ENCODE measurements at regions not wholly inside any gene's neighbourhood (a gene's known extent, or its start where the extent isn't known, plus 50 kb on each side); places are given as distances from the start of the nearest gene placed in this dataset.

DNA sequence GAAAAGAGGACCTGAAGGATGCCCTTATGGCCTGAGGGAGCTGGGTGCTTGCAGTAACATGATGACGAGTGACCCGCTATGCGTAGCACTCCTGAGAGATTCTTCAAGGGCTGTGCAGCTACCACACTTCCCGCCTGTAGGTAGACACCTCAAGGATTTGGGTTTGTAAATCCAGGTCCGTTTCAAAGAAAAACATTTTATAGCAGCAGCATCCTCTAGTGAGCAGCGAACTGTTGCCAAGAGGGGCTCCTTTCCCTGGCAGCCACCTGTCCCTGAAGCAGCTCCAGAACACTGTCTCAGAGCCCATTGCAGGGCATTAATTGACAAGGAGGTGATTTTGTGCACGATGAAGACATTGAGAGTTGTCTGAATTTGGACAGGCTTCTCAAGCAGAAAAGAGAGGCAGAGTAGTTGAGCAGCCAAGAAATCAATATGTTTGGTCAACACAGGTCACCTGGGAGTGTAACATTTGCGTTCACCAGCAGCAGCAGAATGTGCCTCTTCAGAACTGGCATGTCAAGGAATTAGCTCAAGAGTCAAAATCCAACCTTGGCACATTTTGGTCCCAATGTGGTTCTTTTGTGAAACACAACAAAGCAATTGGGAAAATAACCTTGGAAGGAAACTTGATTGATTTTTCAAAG, 209.8 kb upstream of the MTNR1B start:
- intact Hi-C loops (cut with micrococcal nuclease; ENCODE audit: unreplicated experiment), result no loop called here
- POLR2A ChIA-PET, result no interaction called here
- BruUV-seq (replicated peaks), result no TSS peak

DNA sequence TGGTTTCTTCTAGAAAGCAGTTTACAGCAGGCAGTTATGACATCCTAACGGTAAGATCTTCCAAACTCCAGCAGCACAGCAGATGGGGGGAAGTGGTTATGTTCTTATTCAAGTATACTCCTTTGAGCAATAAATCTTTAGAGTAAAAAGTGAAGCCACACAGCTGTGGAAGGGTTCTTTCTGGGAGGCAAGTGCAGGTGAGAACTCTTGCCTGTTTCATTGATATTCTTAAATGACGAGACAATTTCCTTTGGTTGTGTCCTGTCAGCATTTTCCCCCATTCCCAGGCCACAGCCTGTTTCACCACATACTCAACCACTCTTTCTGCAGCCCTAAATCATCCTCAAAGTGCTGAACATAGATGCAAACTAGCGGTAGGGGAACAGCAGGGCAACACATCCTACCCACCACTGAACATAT, 207.3 kb upstream of the MTNR1B start:
- no peaks in the 10 kb centered on the region for H3K36me3 ChIP-seq (ENCODE audit: control insufficient read depth, insufficient read depth, low read length)
- no peak for ATAC-seq
- DNase-seq (ENCODE audit: low read depth, low spot score), result no peak
- H3K4me1 ChIP-seq (ENCODE audit: control insufficient read depth, insufficient read depth, low read length), result no peaks in the 10 kb centered on the region
- no peak overlapping the region for H3K27ac ChIP-seq (ENCODE audit: low read length)
- intact Hi-C loops (cut with micrococcal nuclease; ENCODE audit: unreplicated experiment) (no loop called here), in situ Hi-C loops (cut with HindIII; ENCODE audit: low pct_unique_long_range_greater_than_20kb, low sequenced_read_pairs) (no loop called here)
- CTCF ChIA-PET, result no interaction called here
- H3K4me3 ChIP-seq (ENCODE audit: low read depth in 2 of 2, low read length in 2 of 2), result no peak overlapping the region
- no TSS peak for BruUV-seq (replicated peaks)
- H3K27me3 ChIP-seq (ENCODE audit: control insufficient read depth, insufficient read depth, low read length), result no peaks in the 10 kb centered on the region
- POLR2A ChIA-PET, result no interaction called here
- no peaks in the 10 kb centered on the region for H3K9me3 ChIP-seq (ENCODE audit: control insufficient read depth, insufficient read depth, low read depth, low read length)
- no peak for TF ChIP-seq POLR2AphosphoS5 (IDR thresholded peaks at IDR 0.05; ENCODE audit: low read depth, low read length)
- no peak for TF ChIP-seq SIN3A (IDR thresholded peaks at IDR 0.05; ENCODE audit: borderline replicate concordance, insufficient read depth, low read depth, low read length)
- TF ChIP-seq, protein P1, sequence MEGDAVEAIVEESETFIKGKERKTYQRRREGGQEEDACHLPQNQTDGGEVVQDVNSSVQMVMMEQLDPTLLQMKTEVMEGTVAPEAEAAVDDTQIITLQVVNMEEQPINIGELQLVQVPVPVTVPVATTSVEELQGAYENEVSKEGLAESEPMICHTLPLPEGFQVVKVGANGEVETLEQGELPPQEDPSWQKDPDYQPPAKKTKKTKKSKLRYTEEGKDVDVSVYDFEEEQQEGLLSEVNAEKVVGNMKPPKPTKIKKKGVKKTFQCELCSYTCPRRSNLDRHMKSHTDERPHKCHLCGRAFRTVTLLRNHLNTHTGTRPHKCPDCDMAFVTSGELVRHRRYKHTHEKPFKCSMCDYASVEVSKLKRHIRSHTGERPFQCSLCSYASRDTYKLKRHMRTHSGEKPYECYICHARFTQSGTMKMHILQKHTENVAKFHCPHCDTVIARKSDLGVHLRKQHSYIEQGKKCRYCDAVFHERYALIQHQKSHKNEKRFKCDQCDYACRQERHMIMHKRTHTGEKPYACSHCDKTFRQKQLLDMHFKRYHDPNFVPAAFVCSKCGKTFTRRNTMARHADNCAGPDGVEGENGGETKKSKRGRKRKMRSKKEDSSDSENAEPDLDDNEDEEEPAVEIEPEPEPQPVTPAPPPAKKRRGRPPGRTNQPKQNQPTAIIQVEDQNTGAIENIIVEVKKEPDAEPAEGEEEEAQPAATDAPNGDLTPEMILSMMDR (IDR thresholded peaks at IDR 0.05), result no peak
- TF ChIP-seq, protein P2, sequence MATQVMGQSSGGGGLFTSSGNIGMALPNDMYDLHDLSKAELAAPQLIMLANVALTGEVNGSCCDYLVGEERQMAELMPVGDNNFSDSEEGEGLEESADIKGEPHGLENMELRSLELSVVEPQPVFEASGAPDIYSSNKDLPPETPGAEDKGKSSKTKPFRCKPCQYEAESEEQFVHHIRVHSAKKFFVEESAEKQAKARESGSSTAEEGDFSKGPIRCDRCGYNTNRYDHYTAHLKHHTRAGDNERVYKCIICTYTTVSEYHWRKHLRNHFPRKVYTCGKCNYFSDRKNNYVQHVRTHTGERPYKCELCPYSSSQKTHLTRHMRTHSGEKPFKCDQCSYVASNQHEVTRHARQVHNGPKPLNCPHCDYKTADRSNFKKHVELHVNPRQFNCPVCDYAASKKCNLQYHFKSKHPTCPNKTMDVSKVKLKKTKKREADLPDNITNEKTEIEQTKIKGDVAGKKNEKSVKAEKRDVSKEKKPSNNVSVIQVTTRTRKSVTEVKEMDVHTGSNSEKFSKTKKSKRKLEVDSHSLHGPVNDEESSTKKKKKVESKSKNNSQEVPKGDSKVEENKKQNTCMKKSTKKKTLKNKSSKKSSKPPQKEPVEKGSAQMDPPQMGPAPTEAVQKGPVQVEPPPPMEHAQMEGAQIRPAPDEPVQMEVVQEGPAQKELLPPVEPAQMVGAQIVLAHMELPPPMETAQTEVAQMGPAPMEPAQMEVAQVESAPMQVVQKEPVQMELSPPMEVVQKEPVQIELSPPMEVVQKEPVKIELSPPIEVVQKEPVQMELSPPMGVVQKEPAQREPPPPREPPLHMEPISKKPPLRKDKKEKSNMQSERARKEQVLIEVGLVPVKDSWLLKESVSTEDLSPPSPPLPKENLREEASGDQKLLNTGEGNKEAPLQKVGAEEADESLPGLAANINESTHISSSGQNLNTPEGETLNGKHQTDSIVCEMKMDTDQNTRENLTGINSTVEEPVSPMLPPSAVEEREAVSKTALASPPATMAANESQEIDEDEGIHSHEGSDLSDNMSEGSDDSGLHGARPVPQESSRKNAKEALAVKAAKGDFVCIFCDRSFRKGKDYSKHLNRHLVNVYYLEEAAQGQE (IDR thresholded peaks at IDR 0.05; ENCODE audit: insufficient read depth in 1 of 2, low read depth in 2 of 2, low read length in 1 of 2), result no peak
- TF ChIP-seq TCF7L2 (IDR thresholded peaks at IDR 0.05; ENCODE audit: low read depth, low read length), result no peak

More for the DNA sequence above, 209.8 kb upstream of the MTNR1B start:
- Histone ChIP-seq H3K4me1 (ENCODE audit: control insufficient read depth, insufficient read depth, low read length) (no peaks in the 10 kb centered on the region), H3K4me3 (ENCODE audit: low read depth in 2 of 2, low read length in 2 of 2) (no peak overlapping the region), H3K27ac (ENCODE audit: low read length) (no peak overlapping the region), H3K27me3 (ENCODE audit: control insufficient read depth, insufficient read depth, low read length) (no peaks in the 10 kb centered on the region), H3K9me3 (ENCODE audit: control insufficient read depth, insufficient read depth, low read depth, low read length) (no peaks in the 10 kb centered on the region), H3K36me3 (ENCODE audit: control insufficient read depth, insufficient read depth, low read length) (no peaks in the 10 kb centered on the region)
- in situ Hi-C loops (cut with HindIII; ENCODE audit: low pct_unique_long_range_greater_than_20kb, low sequenced_read_pairs), result no loop called here
- CTCF ChIA-PET, result no interaction called here
- TF ChIP-seq TCF7L2 (IDR thresholded peaks at IDR 0.05; ENCODE audit: low read depth, low read length), result no peak
- TF ChIP-seq, protein P2 (IDR thresholded peaks at IDR 0.05; ENCODE audit: insufficient read depth in 1 of 2, low read depth in 2 of 2, low read length in 1 of 2), result no peak
- TF ChIP-seq, protein P1 (IDR thresholded peaks at IDR 0.05), result no peak
- no peak for TF ChIP-seq POLR2AphosphoS5 (IDR thresholded peaks at IDR 0.05; ENCODE audit: low read depth, low read length)
- no peak for TF ChIP-seq SIN3A (IDR thresholded peaks at IDR 0.05; ENCODE audit: borderline replicate concordance, insufficient read depth, low read depth, low read length)
- DNase-seq (ENCODE audit: low read depth, low spot score) (no peak), ATAC-seq (no peak)

Measured in Panc1 (cell line).